HEK293T (cell line): ENCODE measurements at regions not wholly inside any gene's neighbourhood (a gene's known extent, or its start where the extent isn't known, plus 50 kb on each side); places are given as distances from the start of the nearest gene placed in this dataset.

Experiments
- CTCF ChIA-PET: fragments of 350-600 bp; formaldehyde crosslinking; extraction: SDS; loops from one replicate; lab custom pipeline; 2021; ENCODE audit warnings: antibody characterized with exemption, inconsistent platforms; lab: Yijun Ruan, JAX
- POLR2A ChIA-PET: fragments of 350-600 bp; formaldehyde crosslinking; extraction: SDS; loops from one replicate; lab custom pipeline; 2020; ENCODE audit warnings: antibody characterized with exemption, inconsistent platforms; lab: Yijun Ruan, JAX
- DNase-seq: peaks from one replicate; pipeline ENCODE4 v3.0.0; 2012; ENCODE audit warnings: mixed read lengths; ENCODE audit errors: extremely low spot score
- ARNT ChIP-seq: fragments of 450-650 bp; IDR thresholded peaks from 2 replicates; pipeline ENCODE4 v1.6.1; 2017; ENCODE audit warnings: mild to moderate bottlenecking
- BHLHE40 ChIP-seq: fragments of 450-650 bp; IDR thresholded peaks from 2 replicates; pipeline ENCODE4 v1.6.1; 2016; ENCODE audit warnings: mild to moderate bottlenecking, moderate library complexity, borderline replicate concordance
- CTBP1 ChIP-seq: fragments of 450-650 bp; IDR thresholded peaks from 2 replicates; pipeline ENCODE4 v1.6.1; 2016; ENCODE audit warnings: borderline replicate concordance
- ELF4 ChIP-seq: fragments of 450-650 bp; IDR thresholded peaks from 2 replicates; pipeline ENCODE4 v1.6.1; 2017; ENCODE audit warnings: antibody characterized with exemption
- FOXA1 ChIP-seq: fragments of 450-650 bp; IDR thresholded peaks from 2 replicates; pipeline ENCODE4 v1.6.1; 2016; ENCODE audit warnings: mild to moderate bottlenecking
- FOXK2 ChIP-seq: fragments of 450-650 bp; IDR thresholded peaks from 2 replicates; pipeline ENCODE4 v1.6.1; 2016; ENCODE audit warnings: mild to moderate bottlenecking
- FOXM1 ChIP-seq: fragments of 450-650 bp; IDR thresholded peaks from 2 replicates; pipeline ENCODE4 v1.6.1; 2017; ENCODE audit warnings: mild to moderate bottlenecking, borderline replicate concordance
- HDGF ChIP-seq: fragments of 450-650 bp; IDR thresholded peaks from 2 replicates; pipeline ENCODE4 v1.6.1; 2017; ENCODE audit warnings: antibody characterized with exemption, borderline replicate concordance
- L3MBTL2 ChIP-seq: fragments of 450-650 bp; conservative IDR thresholded peaks from 2 replicates; pipeline ENCODE4 v1.6.1; 2016; ENCODE audit warnings: mild to moderate bottlenecking
- LEF1 ChIP-seq: fragments of 450-650 bp; IDR thresholded peaks from 2 replicates; pipeline ENCODE4 v1.6.1; 2017; ENCODE audit warnings: mild to moderate bottlenecking, borderline replicate concordance
- NFRKB ChIP-seq: fragments of 450-650 bp; IDR thresholded peaks from 2 replicates; pipeline ENCODE4 v1.6.1; 2016; ENCODE audit warnings: mild to moderate bottlenecking, moderate library complexity
- PKNOX1 ChIP-seq: fragments of 450-650 bp; IDR thresholded peaks from 2 replicates; pipeline ENCODE4 v1.6.1; 2016
- SP1 ChIP-seq: fragments of 450-650 bp; IDR thresholded peaks from 2 replicates; pipeline ENCODE4 v1.6.1; 2017
- SUZ12 ChIP-seq: fragments of 450-650 bp; IDR thresholded peaks from 2 replicates; pipeline ENCODE4 v1.6.1; 2016; ENCODE audit warnings: mild to moderate bottlenecking
- TARDBP ChIP-seq: fragments of 450-650 bp; IDR thresholded peaks from 2 replicates; pipeline ENCODE4 v1.6.1; 2016
- ZNF384 ChIP-seq: fragments of 450-650 bp; IDR thresholded peaks from 2 replicates; pipeline ENCODE4 v1.6.1; 2016

- no peak for DNase-seq
- ChIA-PET POLR2A (no interaction called here), CTCF (no interaction called here)
- TF ChIP-seq TARDBP, result no peak
- TF ChIP-seq SUZ12, result no peak
- TF ChIP-seq L3MBTL2, result no peak
Measured at GRCh38 chr15:91547356-91547755, 306.2 kb upstream of the SLCO3A1 start.

- DNase-seq, result no peak
- TF ChIP-seq FOXA1, result no peak
- TF ChIP-seq SUZ12, result no peak
- no peak for TF ChIP-seq SP1
- TF ChIP-seq BHLHE40, result no peak
- no peak for TF ChIP-seq FOXM1
- no peak for TF ChIP-seq NFRKB
- CTCF ChIA-PET, result no interaction called here
- POLR2A ChIA-PET, result no interaction called here
Measured at GRCh38 chr15:91548549-91548948, 305.0 kb upstream of the SLCO3A1 start.

GRCh38 chr15:91549581-91549980 lies 303.9 kb upstream of the SLCO3A1 start:
- TF ChIP-seq ARNT (no peak), LEF1 (no peak)
- ChIA-PET CTCF (no interaction called here), POLR2A (no interaction called here)
- no peak for DNase-seq

- no peak for DNase-seq
- TF ChIP-seq FOXM1 (no peak), ZNF384 (no peak), PKNOX1 (no peak), TARDBP (no peak), NFRKB (no peak), HDGF (no peak), FOXA1 (no peak), ELF4 (no peak), SUZ12 (no peak)
- ChIA-PET CTCF (no interaction called here), POLR2A (no interaction called here)
Measured at GRCh38 chr15:91552555-91552954, 301.0 kb upstream of the SLCO3A1 start.

GRCh38 chr15:91553196-91553854 lies 300.2 kb upstream of the SLCO3A1 start:
- CTCF ChIA-PET, result no interaction called here
- DNase-seq, result no peak
- POLR2A ChIA-PET, result no interaction called here
- TF ChIP-seq HDGF (no peak), FOXA1 (no peak), LEF1 (no peak), TARDBP (no peak), SUZ12 (no peak), ARNT (no peak), FOXK2 (no peak), SP1 (no peak)

GRCh38 chr15:91555312-91555711 lies 298.2 kb upstream of the SLCO3A1 start:
- TF ChIP-seq LEF1 (no peak), CTBP1 (no peak), FOXM1 (no peak), FOXK2 (no peak)
- POLR2A ChIA-PET, result no interaction called here
- CTCF ChIA-PET, result no interaction called here
- no peak for DNase-seq

- TF ChIP-seq FOXA1 (no peak), PKNOX1 (no peak), ELF4 (no peak), ARNT (no peak), HDGF (no peak), TARDBP (no peak), L3MBTL2 (no peak), SP1 (no peak), SUZ12 (no peak), FOXK2 (no peak), FOXM1 (no peak)
- ChIA-PET CTCF (no interaction called here), POLR2A (no interaction called here)
- no peak for DNase-seq
Measured at GRCh38 chr15:91556926-91557325, 296.6 kb upstream of the SLCO3A1 start.

- ChIA-PET CTCF (no interaction called here), POLR2A (no interaction called here)
- DNase-seq, result no peak
- TF ChIP-seq FOXK2 (no peak), CTBP1 (no peak), PKNOX1 (no peak), FOXA1 (no peak), ELF4 (no peak), HDGF (no peak)
Measured at GRCh38 chr15:91559066-91559465, 294.4 kb upstream of the SLCO3A1 start.
